ENCODE measurements at regions not wholly inside any gene's neighbourhood (a gene's known extent, or its start where the extent isn't known, plus 50 kb on each side); places are given as distances from the start of the nearest gene placed in this dataset.
"Not testable (repeated sequence)": the region's sequence is repeated elsewhere in the genome, so short reads cannot be mapped to it uniquely, and the experiment has no call there.

GRCh38 chr3:27641271-27641800 lies 80.8 kb downstream of the EOMES start:
- no peak overlapping the region for H2AFZ ChIP-seq
- no peak for TF ChIP-seq CTCF (IDR thresholded peaks at IDR 0.05)

GRCh38 chr3:27639271-27639670 lies 82.9 kb downstream of the EOMES start:
- TF ChIP-seq CTCF (IDR thresholded peaks at IDR 0.05): no peak
- no peaks in the 10 kb centered on the region for H3K36me3 ChIP-seq (ENCODE audit: control insufficient read depth, insufficient read depth, low read length)

More at GRCh38 chr3:27641271-27641800, 80.8 kb downstream of the EOMES start:
- Histone ChIP-seq H3K79me2 (no peaks in the 10 kb centered on the region), H3K9me3 (ENCODE audit: control insufficient read depth, low read length) (no peaks in the 10 kb centered on the region), H3K27ac (no peak overlapping the region), H3K4me3 (ENCODE audit: low read depth, low read length) (no peak overlapping the region), H3K4me2 (ENCODE audit: low read length) (no peak overlapping the region), H3K27me3 (ENCODE audit: control insufficient read depth, insufficient read depth, low read length) (no peaks in the 10 kb centered on the region), H3K9ac (no peak overlapping the region), H3K36me3 (ENCODE audit: control insufficient read depth, insufficient read depth, low read length) (no peaks in the 10 kb centered on the region), H3K4me1 (no peaks in the 10 kb centered on the region)

GRCh38 chr3:27638594-27638993 lies 83.5 kb downstream of the EOMES start:
- Histone ChIP-seq H3K79me2 (no peaks in the 10 kb centered on the region), H3K4me3 (ENCODE audit: low read depth, low read length) (no peak overlapping the region), H2AFZ (no peak overlapping the region), H3K27me3 (ENCODE audit: control insufficient read depth, insufficient read depth, low read length) (no peaks in the 10 kb centered on the region), H3K4me1 (no peaks in the 10 kb centered on the region), H3K27ac (no peak overlapping the region), H3K9ac (no peak overlapping the region), H3K9me3 (ENCODE audit: control insufficient read depth, low read length) (no peaks in the 10 kb centered on the region), H3K36me3 (ENCODE audit: control insufficient read depth, insufficient read depth, low read length) (no peaks in the 10 kb centered on the region), H3K4me2 (ENCODE audit: low read length) (no peak overlapping the region)
- TF ChIP-seq CTCF (IDR thresholded peaks at IDR 0.05): no peak

More at GRCh38 chr3:27639271-27639670, 82.9 kb downstream of the EOMES start:
- Histone ChIP-seq H3K27me3 (ENCODE audit: control insufficient read depth, insufficient read depth, low read length) (no peaks in the 10 kb centered on the region), H3K4me2 (ENCODE audit: low read length) (no peak overlapping the region), H3K4me3 (ENCODE audit: low read depth, low read length) (no peak overlapping the region), H3K79me2 (no peaks in the 10 kb centered on the region), H2AFZ (no peak overlapping the region), H3K9ac (no peak overlapping the region), H3K4me1 (no peaks in the 10 kb centered on the region), H3K9me3 (ENCODE audit: control insufficient read depth, low read length) (no peaks in the 10 kb centered on the region), H3K27ac (no peak overlapping the region)

GRCh38 chr3:27637346-27637995 lies 84.7 kb downstream of the EOMES start:
- H3K4me1 ChIP-seq: no peaks in the 10 kb centered on the region
- H3K27ac ChIP-seq: no peak overlapping the region
- no peak overlapping the region for H3K9ac ChIP-seq
- H3K4me3 ChIP-seq (ENCODE audit: low read depth, low read length): no peak overlapping the region
- TF ChIP-seq CTCF (IDR thresholded peaks at IDR 0.05): no peak
- H3K27me3 ChIP-seq (ENCODE audit: control insufficient read depth, insufficient read depth, low read length): no peaks in the 10 kb centered on the region
- no peaks in the 10 kb centered on the region for H3K36me3 ChIP-seq (ENCODE audit: control insufficient read depth, insufficient read depth, low read length)
- no peak overlapping the region for H2AFZ ChIP-seq
- H3K9me3 ChIP-seq (ENCODE audit: control insufficient read depth, low read length): no peaks in the 10 kb centered on the region
- H3K79me2 ChIP-seq: no peaks in the 10 kb centered on the region
- no peak overlapping the region for H3K4me2 ChIP-seq (ENCODE audit: low read length)

- H3K79me2 ChIP-seq: not testable (repeated sequence)
Measured at GRCh38 chr3:27635006-27635405, 87.1 kb downstream of the EOMES start.

More at GRCh38 chr3:27635006-27635405, 87.1 kb downstream of the EOMES start:
- not testable (repeated sequence) for H3K4me3 ChIP-seq (ENCODE audit: low read depth, low read length); H3K27me3 ChIP-seq (ENCODE audit: control insufficient read depth, insufficient read depth, low read length); H3K36me3 ChIP-seq (ENCODE audit: control insufficient read depth, insufficient read depth, low read length); H3K9ac ChIP-seq; H3K9me3 ChIP-seq (ENCODE audit: control insufficient read depth, low read length); H3K27ac ChIP-seq; H3K4me1 ChIP-seq; H3K4me2 ChIP-seq (ENCODE audit: low read length); H2AFZ ChIP-seq

Measured in parathyroid adenoma (tissue), 2 donors.